Thyroid gland (tissue), 4 donors: ENCODE measurements at regions not wholly inside any gene's neighbourhood (a gene's known extent, or its start where the extent isn't known, plus 50 kb on each side); places are given as distances from the start of the nearest gene placed in this dataset.

Source experiments
- POLR2A ChIP-seq, 2 donors: fragments of 450-650 bp; IDR thresholded peaks; one replicate each; pipeline ENCODE4 v1.6.1; 2017; ENCODE audit warnings: antibody characterized with exemption in 2 of 2, mild to moderate bottlenecking in 2 of 2, moderate library complexity in 1 of 2
- TF ChIP-seq, protein P1 (sequence below), 6 experiments: fragments of 200-600 bp in 3 of 6; fragments of 450-650 bp in 3 of 6; sonication (generic) in 3 of 6; IDR thresholded peaks; one replicate each; pipeline ENCODE4 v1.5.1; 2016 to 2019; ENCODE audit warnings: antibody characterized with exemption in 6 of 6, mild to moderate bottlenecking in 2 of 6, inconsistent platforms in 1 of 6, moderate library complexity in 1 of 6

DNA sequence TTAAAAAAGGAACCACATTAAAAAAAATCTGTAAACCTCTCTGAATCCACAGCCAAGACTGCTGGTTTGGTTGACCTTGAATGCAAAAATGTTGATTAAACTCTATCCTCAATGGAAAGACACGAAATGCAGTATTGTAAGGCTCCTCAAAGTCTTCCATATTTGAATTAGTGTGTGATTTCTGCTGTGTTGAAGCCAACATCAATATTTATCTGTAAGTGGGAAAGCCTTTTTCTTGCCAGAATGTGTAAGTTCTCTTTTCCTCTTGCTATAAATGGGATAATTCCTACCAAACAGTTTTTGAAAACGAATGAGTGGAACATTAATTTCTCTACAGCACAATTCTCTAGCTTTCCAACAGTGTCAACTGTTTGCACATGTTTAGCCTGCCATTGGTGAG lies 422.1 kb upstream of the TNC start:
- TF ChIP-seq, protein P1, sequence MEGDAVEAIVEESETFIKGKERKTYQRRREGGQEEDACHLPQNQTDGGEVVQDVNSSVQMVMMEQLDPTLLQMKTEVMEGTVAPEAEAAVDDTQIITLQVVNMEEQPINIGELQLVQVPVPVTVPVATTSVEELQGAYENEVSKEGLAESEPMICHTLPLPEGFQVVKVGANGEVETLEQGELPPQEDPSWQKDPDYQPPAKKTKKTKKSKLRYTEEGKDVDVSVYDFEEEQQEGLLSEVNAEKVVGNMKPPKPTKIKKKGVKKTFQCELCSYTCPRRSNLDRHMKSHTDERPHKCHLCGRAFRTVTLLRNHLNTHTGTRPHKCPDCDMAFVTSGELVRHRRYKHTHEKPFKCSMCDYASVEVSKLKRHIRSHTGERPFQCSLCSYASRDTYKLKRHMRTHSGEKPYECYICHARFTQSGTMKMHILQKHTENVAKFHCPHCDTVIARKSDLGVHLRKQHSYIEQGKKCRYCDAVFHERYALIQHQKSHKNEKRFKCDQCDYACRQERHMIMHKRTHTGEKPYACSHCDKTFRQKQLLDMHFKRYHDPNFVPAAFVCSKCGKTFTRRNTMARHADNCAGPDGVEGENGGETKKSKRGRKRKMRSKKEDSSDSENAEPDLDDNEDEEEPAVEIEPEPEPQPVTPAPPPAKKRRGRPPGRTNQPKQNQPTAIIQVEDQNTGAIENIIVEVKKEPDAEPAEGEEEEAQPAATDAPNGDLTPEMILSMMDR (IDR thresholded peaks at IDR 0.05), result no peak
- TF ChIP-seq POLR2A (IDR thresholded peaks at IDR 0.05), result no peak
